Fibroblast of the aortic adventitia (primary cell): ENCODE measurements at regions not wholly inside any gene's neighbourhood (a gene's known extent, or its start where the extent isn't known, plus 50 kb on each side); places are given as distances from the start of the nearest gene placed in this dataset.

Source experiments
- DNase-seq: peaks from one replicate; pipeline ENCODE4 v3.0.0-alpha.2; 2010; ENCODE audit warnings: low read depth
- H3K4me3 ChIP-seq: 2 replicates; pipeline ENCODE4 v1.5.1; 2011; ENCODE audit warnings: low read depth, mild to moderate bottlenecking, control low read depth, low read length, moderate library complexity
- CTCF ChIP-seq: IDR thresholded peaks from 2 replicates; pipeline ENCODE4 v1.5.1; 2011; ENCODE audit warnings: mild to moderate bottlenecking, low read length, control low read depth, inconsistent platforms; ENCODE audit not compliant: insufficient read depth

GRCh38 chr11:116110356-116110755 lies 606.1 kb upstream of the CADM1 start:
- no peak for DNase-seq
- no peak for TF ChIP-seq CTCF
- no peak overlapping the region for H3K4me3 ChIP-seq

- no peak overlapping the region for H3K4me3 ChIP-seq
- TF ChIP-seq CTCF = no peak
- DNase-seq = no peak
These were observed 605.0 kb upstream of the CADM1 start for GRCh38 chr11:116109228-116109627.

GRCh38 chr11:116108161-116108560 lies 603.9 kb upstream of the CADM1 start:
- DNase-seq = no peak
- no peak overlapping the region for H3K4me3 ChIP-seq
- TF ChIP-seq CTCF = no peak

- H3K4me3 ChIP-seq = no peak overlapping the region
- no peak for DNase-seq
- TF ChIP-seq CTCF = no peak
These were observed 603.0 kb upstream of the CADM1 start for GRCh38 chr11:116107229-116107628.

- no peak overlapping the region for H3K4me3 ChIP-seq
- no peak for DNase-seq
- no peak for TF ChIP-seq CTCF
These were observed 600.4 kb upstream of the CADM1 start for GRCh38 chr11:116104498-116105174.

- no peak for TF ChIP-seq CTCF
- H3K4me3 ChIP-seq = no peak overlapping the region
- no peak for DNase-seq
These were observed 597.7 kb upstream of the CADM1 start for GRCh38 chr11:116101902-116102301.

- no peak for TF ChIP-seq CTCF
- no peak overlapping the region for H3K4me3 ChIP-seq
- no peak for DNase-seq
These were observed 595.8 kb upstream of the CADM1 start for GRCh38 chr11:116100016-116100415.
